Uterus (tissue), 3 donors: ENCODE measurements at regions not wholly inside any gene's neighbourhood (a gene's known extent, or its start where the extent isn't known, plus 50 kb on each side); places are given as distances from the start of the nearest gene placed in this dataset.

Experiments used
- DNase-seq, 2 donors: peaks; one replicate each; pipeline ENCODE4 v3.0.0-alpha.2; 2019 to 2020
- H3K27ac ChIP-seq, 2 donors: fragments of 200-600 bp; sonication (generic); 1 replicate in 1 of 2; 2 replicates in 1 of 2; pipeline ENCODE4 v1.5.1; 2016 to 2018
- H3K27me3 ChIP-seq, 2 donors: fragments of 200-600 bp; sonication (generic); one replicate each; pipeline ENCODE4 v1.5.1; 2018 to 2019; ENCODE audit warnings: control low read depth in 1 of 2
- H3K36me3 ChIP-seq, 2 donors: fragments of 200-600 bp; sonication (generic); one replicate each; pipeline ENCODE4 v1.5.1; 2019; ENCODE audit warnings: control low read depth in 1 of 2
- H3K4me1 ChIP-seq, 2 donors: fragments of 200-600 bp; sonication (generic); one replicate each; pipeline ENCODE4 v1.5.1; 2018 to 2019; ENCODE audit warnings: control low read depth in 1 of 2
- H3K4me3 ChIP-seq, 2 donors: fragments of 200-600 bp; sonication (generic); 1 replicate in 1 of 2; 2 replicates in 1 of 2; pipeline ENCODE4 v1.5.1; 2018 to 2019; ENCODE audit warnings: mild to moderate bottlenecking in 1 of 2
- H3K9me3 ChIP-seq, 2 donors: fragments of 200-600 bp; sonication (generic); one replicate each; pipeline ENCODE4 v1.5.1; 2019; ENCODE audit warnings: control low read depth in 1 of 2
- POLR2A ChIP-seq, 2 donors: fragments of 450-650 bp; IDR thresholded peaks; one replicate each; pipeline ENCODE4 v1.6.1; 2016; ENCODE audit warnings: antibody characterized with exemption in 2 of 2, mild to moderate bottlenecking in 1 of 2, moderate library complexity in 1 of 2
- intact Hi-C: fragments of 100-400 bp; cut with DNase I; formaldehyde crosslinking; loops from one replicate; pipeline ENCODE4 v1.15.1; 2023; ENCODE audit warnings: low total_unique reads
- TF ChIP-seq, protein P1 (sequence below), 4 experiments: fragments of 200-600 bp in 2 of 4; fragments of 450-650 bp in 2 of 4; sonication (generic) in 2 of 4; IDR thresholded peaks; one replicate each; pipeline ENCODE4 v1.5.1; 2016 to 2019; ENCODE audit warnings: antibody characterized with exemption in 4 of 4, mild to moderate bottlenecking in 2 of 4, moderate library complexity in 1 of 4
- donor health status: DM: yes; HTN: yes; CAD: no.

DNA sequence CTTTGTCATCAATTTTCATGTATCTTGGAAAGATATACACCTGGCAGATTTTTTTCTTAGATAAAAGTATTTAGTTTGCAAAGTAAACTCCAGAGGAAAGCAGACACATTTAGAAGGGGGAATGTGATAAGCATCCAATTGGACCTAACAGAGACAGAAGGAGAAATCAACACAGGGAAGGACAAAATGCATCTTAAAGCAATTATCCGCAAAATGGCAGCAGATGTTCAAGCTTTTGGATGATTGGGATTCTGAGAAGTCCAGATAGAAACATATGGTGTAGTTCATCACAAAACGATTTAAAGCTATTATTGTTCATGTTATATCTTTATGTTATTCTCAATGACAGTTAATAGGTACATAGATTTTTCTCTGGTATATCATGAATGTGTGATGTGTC lies 1153.1 kb upstream of the B3GALT2 start:
- intact Hi-C loops = no loop called here
- DNase-seq = no peak
- Histone ChIP-seq H3K9me3 (no peaks in the 10 kb centered on the region), H3K27me3 (no peaks in the 10 kb centered on the region), H3K4me3 (no peak overlapping the region), H3K27ac (no peak overlapping the region), H3K4me1 (no peaks in the 10 kb centered on the region), H3K36me3 (no peaks in the 10 kb centered on the region)
- TF ChIP-seq, protein P1, sequence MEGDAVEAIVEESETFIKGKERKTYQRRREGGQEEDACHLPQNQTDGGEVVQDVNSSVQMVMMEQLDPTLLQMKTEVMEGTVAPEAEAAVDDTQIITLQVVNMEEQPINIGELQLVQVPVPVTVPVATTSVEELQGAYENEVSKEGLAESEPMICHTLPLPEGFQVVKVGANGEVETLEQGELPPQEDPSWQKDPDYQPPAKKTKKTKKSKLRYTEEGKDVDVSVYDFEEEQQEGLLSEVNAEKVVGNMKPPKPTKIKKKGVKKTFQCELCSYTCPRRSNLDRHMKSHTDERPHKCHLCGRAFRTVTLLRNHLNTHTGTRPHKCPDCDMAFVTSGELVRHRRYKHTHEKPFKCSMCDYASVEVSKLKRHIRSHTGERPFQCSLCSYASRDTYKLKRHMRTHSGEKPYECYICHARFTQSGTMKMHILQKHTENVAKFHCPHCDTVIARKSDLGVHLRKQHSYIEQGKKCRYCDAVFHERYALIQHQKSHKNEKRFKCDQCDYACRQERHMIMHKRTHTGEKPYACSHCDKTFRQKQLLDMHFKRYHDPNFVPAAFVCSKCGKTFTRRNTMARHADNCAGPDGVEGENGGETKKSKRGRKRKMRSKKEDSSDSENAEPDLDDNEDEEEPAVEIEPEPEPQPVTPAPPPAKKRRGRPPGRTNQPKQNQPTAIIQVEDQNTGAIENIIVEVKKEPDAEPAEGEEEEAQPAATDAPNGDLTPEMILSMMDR (IDR thresholded peaks at IDR 0.05) = no peak
- TF ChIP-seq POLR2A (IDR thresholded peaks at IDR 0.05) = no peak

GRCh38 chr1:194338241-194338948 lies 1152.0 kb upstream of the B3GALT2 start:
- H3K4me3 ChIP-seq = no peak overlapping the region
- H3K27ac ChIP-seq = no peak overlapping the region
- intact Hi-C loops = no loop called here
- H3K27me3 ChIP-seq = no peaks in the 10 kb centered on the region
- no peaks in the 10 kb centered on the region for H3K36me3 ChIP-seq
- H3K9me3 ChIP-seq = no peaks in the 10 kb centered on the region
- DNase-seq = no peak
- H3K4me1 ChIP-seq = no peaks in the 10 kb centered on the region
- TF ChIP-seq POLR2A (IDR thresholded peaks at IDR 0.05) = no peak
- TF ChIP-seq, protein P1 (IDR thresholded peaks at IDR 0.05) = no peak

DNA sequence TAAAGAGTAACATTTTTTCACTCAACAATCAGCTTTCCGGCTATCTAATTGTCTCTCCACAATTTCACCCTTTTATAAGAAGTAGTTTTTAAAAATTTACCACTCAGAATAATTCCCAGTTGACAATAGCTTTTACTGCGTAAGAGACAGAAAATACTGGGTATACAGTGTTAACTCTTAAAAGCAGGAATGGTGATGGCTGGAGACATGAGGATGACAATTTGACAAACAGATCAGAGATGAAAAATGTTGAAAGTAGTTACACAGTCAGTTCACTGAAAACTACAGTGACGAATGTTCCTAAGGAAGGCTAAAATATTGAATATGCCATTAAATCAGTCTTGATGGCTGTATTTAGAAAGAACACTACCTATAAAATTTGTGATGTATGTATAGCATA lies 1146.8 kb upstream of the B3GALT2 start:
- H3K27ac ChIP-seq = no peak overlapping the region
- intact Hi-C loops = no loop called here
- H3K4me1 ChIP-seq = no peaks in the 10 kb centered on the region
- no peak overlapping the region for H3K4me3 ChIP-seq
- H3K36me3 ChIP-seq = no peaks in the 10 kb centered on the region
- H3K27me3 ChIP-seq = no peaks in the 10 kb centered on the region
- no peak for TF ChIP-seq POLR2A (IDR thresholded peaks at IDR 0.05)
- TF ChIP-seq, protein P1 (IDR thresholded peaks at IDR 0.05) = no peak
- H3K9me3 ChIP-seq = no peaks in the 10 kb centered on the region
- no peak for DNase-seq

DNA sequence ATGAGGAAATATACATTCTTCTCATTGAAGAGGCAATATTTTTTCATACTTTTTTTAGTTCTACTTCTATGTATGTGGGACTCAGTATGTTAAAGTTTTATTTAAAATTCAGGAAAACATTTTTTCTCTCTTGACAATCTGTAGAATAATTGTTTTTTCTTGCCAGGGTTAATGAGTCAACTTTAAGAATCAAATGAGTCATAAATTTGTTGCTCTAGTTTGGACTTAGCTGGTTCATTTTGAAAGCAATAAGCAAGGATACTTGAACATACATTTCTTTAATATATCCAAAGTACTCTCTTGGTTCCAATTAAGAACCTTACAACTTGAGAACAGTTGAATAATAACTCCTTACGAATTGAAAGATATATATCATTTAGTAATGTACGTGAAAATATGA lies 1145.3 kb upstream of the B3GALT2 start:
- Histone ChIP-seq H3K4me3 (no peak overlapping the region), H3K9me3 (no peaks in the 10 kb centered on the region), H3K27me3 (no peaks in the 10 kb centered on the region), H3K36me3 (no peaks in the 10 kb centered on the region), H3K27ac (no peak overlapping the region), H3K4me1 (no peaks in the 10 kb centered on the region)
- TF ChIP-seq POLR2A (IDR thresholded peaks at IDR 0.05) = no peak
- TF ChIP-seq, protein P1 (IDR thresholded peaks at IDR 0.05) = no peak
- intact Hi-C loops = no loop called here
- no peak for DNase-seq

GRCh38 chr1:194322751-194323150 lies 1136.3 kb upstream of the B3GALT2 start:
- intact Hi-C loops = no loop called here
- Histone ChIP-seq H3K27me3 (no peaks in the 10 kb centered on the region), H3K4me3 (no peak overlapping the region), H3K27ac (no peak overlapping the region), H3K9me3 (no peaks in the 10 kb centered on the region), H3K36me3 (no peaks in the 10 kb centered on the region), H3K4me1 (no peaks in the 10 kb centered on the region)
- TF ChIP-seq POLR2A (IDR thresholded peaks at IDR 0.05) = no peak
- TF ChIP-seq, protein P1 (IDR thresholded peaks at IDR 0.05) = no peak
- DNase-seq = no peak
